ENCODE measurements at regions not wholly inside any gene's neighbourhood (a gene's known extent, or its start where the extent isn't known, plus 50 kb on each side); places are given as distances from the start of the nearest gene placed in this dataset.

GRCh38 chr7:156198277-156198676, 386.0 kb upstream of the SHH start:
- TF ChIP-seq CTCF (conservative IDR thresholded peaks at IDR 0.05 in 1 of 2, IDR thresholded peaks at IDR 0.05 in 1 of 2; ENCODE audit: extremely low read depth in 1 of 2, insufficient read depth in 1 of 2, low read depth in 1 of 2, low read length in 2 of 2) (no peak), EZH2 (IDR thresholded peaks at IDR 0.05; ENCODE audit: borderline replicate concordance, low read length) (no peak)

Measured in mammary epithelial cell (primary cell).